NB4 (cell line): ENCODE measurements at regions not wholly inside any gene's neighbourhood (a gene's known extent, or its start where the extent isn't known, plus 50 kb on each side); places are given as distances from the start of the nearest gene placed in this dataset.

Source experiments
- DNase-seq: peaks from one replicate; pipeline ENCODE4 v3.0.0; 2010; ENCODE audit warnings: low read depth
- H3K4me3 ChIP-seq: one replicate; pipeline ENCODE4 v1.5.1; 2011; ENCODE audit warnings: mild to moderate bottlenecking, low read depth, low read length, moderate library complexity
- CTCF ChIP-seq: IDR thresholded peaks from one replicate; pipeline ENCODE4 v1.5.1; 2012; ENCODE audit warnings: low read depth, low read length
- MAX ChIP-seq: IDR thresholded peaks from 2 replicates; pipeline ENCODE4 v1.6.1; 2011; ENCODE audit warnings: low read depth, low read length
- MYC ChIP-seq: IDR thresholded peaks from 2 replicates; pipeline ENCODE4 v1.6.1; 2011; ENCODE audit warnings: low read depth, low read length
- POLR2A ChIP-seq: IDR thresholded peaks from 2 replicates; pipeline ENCODE4 v1.6.1; 2011; ENCODE audit warnings: mild to moderate bottlenecking; ENCODE audit not compliant: insufficient read length; ENCODE audit errors: extremely low read depth

GRCh38 chr11:81913793-81914192, 819.9 kb downstream of the FAM181B start:
- no peak for TF ChIP-seq POLR2A
- TF ChIP-seq MYC = no peak
- H3K4me3 ChIP-seq = no peak overlapping the region
- no peak for DNase-seq

GRCh38 chr11:81907996-81908395, 825.7 kb downstream of the FAM181B start:
- TF ChIP-seq POLR2A (no peak), MAX (no peak), CTCF (no peak), MYC (no peak)
- no peak overlapping the region for H3K4me3 ChIP-seq
- DNase-seq = no peak

GRCh38 chr11:81899156-81899555, 834.5 kb downstream of the FAM181B start:
- TF ChIP-seq MYC (no peak), POLR2A (no peak), MAX (no peak)

GRCh38 chr11:81897639-81898038, 836.0 kb downstream of the FAM181B start:
- TF ChIP-seq MYC (no peak), POLR2A (no peak), MAX (no peak), CTCF (no peak)
- DNase-seq = no peak
- no peak overlapping the region for H3K4me3 ChIP-seq

More at GRCh38 chr11:81899156-81899555, 834.5 kb downstream of the FAM181B start:
- no peak for DNase-seq
- H3K4me3 ChIP-seq = no peak overlapping the region

GRCh38 chr11:81895258-81895657, 838.4 kb downstream of the FAM181B start:
- TF ChIP-seq CTCF (no peak), MAX (no peak), POLR2A (no peak), MYC (no peak)
- H3K4me3 ChIP-seq = no peak overlapping the region

GRCh38 chr11:81892770-81893635, 840.7 kb downstream of the FAM181B start:
- no peak for TF ChIP-seq MAX
- no peak for TF ChIP-seq MYC
- no peak for TF ChIP-seq CTCF
- no peak for TF ChIP-seq POLR2A
- no peak overlapping the region for H3K4me3 ChIP-seq
- no peak for DNase-seq

More at GRCh38 chr11:81895258-81895657, 838.4 kb downstream of the FAM181B start:
- DNase-seq = no peak
